ENCODE measurements at regions not wholly inside any gene's neighbourhood (a gene's known extent, or its start where the extent isn't known, plus 50 kb on each side); places are given as distances from the start of the nearest gene placed in this dataset.
"Not testable (repeated sequence)": the region's sequence is repeated elsewhere in the genome, so short reads cannot be mapped to it uniquely, and the experiment has no call there.

DNA sequence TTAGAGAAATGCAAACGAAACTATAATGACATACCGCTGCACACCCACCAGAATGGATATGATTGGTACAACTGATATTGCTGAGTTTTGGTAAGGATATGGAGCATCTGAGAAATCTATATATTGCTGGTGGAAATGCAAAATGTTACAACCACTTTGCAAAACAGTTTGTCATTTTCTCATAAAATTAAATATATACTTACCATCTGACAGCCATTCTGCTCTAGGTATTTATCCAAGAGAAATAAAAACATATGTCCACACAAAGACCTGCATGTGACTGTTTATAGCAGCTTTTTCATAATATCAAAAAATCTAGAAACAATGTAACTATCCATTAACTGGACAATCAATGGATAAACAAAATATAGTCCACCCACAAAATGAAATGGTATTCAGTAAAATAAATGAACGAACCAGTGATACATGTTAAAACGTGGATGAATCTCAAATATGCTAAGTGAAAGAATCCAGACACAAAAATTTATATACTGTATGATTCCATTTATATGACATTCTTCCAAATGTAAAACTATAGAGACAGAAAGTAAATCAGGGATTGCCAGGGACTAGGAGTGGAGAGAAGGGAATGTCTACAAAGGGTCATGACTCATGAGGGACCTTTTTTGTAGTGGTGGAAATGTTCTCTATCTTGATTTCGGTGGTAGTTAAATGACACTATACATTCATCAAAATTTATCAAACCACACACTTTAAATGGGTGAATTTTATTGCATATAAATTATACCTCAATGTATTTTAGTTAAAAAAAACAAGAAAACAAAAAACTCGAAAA lies 312.0 kb upstream of the GLI3 start:
- H3K27ac Mint-ChIP-seq (ENCODE audit: low read depth) = no peak overlapping the region
- DNase-seq (ENCODE audit: low spot score in 2 of 2) (no peak), ATAC-seq (replicated peaks; ENCODE audit: extremely low read depth, poor library complexity, severe bottlenecking) (no peak)
- no peak overlapping the region for H3K4me3 Mint-ChIP-seq
- H3K4me1 Mint-ChIP-seq = no peaks in the 10 kb centered on the region
- H3K36me3 Mint-ChIP-seq (ENCODE audit: insufficient read depth) = no peaks in the 10 kb centered on the region
- no peaks in the 10 kb centered on the region for H3K27me3 Mint-ChIP-seq
- peaks cover 16% of the 10 kb centered on the region for H3K9me3 Mint-ChIP-seq

DNA sequence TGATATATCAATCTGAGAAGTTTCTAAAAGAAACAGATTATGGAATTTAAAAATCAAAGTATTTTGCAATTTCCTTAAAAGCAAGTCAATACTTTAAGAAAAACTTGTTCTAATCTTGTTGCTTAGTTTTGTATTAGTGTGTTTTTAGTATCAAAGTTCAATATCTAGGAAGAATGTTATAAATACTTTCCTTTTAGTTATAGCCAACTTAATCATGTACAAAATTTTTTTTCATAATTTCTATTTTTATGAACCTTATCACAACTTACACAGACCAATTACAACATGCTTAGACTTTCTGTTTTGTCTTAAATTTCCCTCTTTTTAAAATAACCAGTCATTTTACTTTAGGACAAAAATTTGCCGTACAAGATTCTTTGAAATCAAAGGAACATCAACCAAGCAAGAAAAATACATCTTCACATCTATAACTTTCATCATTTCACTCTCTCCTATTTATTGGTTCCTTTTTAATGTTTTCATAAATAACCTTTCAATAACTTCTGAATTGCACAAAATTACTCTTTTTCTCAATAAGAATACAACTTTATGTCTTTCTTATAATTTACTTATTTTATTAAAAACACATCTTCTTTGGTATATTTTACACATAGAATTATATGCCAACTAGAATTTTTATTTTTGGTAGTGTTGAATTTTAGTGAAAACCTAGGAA lies 308.2 kb upstream of the GLI3 start:
- Mint-ChIP-seq H3K4me3 (no peak overlapping the region), H3K27ac (ENCODE audit: low read depth) (no peak overlapping the region), H3K9me3 (peaks cover 12% of the 10 kb centered on the region), H3K4me1 (no peaks in the 10 kb centered on the region), H3K27me3 (no peaks in the 10 kb centered on the region), H3K36me3 (ENCODE audit: insufficient read depth) (no peaks in the 10 kb centered on the region)
- ATAC-seq (replicated peaks; ENCODE audit: extremely low read depth, poor library complexity, severe bottlenecking) (no peak), DNase-seq (ENCODE audit: low spot score in 2 of 2) (no peak)

DNA sequence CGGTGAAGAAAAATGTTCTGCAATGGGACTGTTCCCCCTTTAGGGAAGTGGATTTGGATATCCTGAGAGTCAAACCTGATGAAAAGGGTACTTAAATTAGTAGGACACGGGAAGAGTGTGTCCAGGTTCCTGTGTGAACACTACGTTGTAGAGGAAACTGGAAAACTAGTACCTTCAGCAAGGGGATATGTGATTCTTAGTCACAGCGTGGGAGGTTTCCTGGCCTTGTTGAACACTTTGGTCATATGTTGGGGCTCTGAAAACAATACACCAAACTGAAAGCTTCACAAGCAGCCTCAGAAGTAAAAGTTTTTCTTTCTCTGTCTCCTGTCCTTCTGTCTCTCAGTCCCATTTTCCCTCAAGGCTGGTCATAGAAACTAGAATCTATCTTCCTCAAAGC lies 306.9 kb upstream of the GLI3 start:
- Mint-ChIP-seq H3K4me1 (no peaks in the 10 kb centered on the region), H3K27me3 (no peaks in the 10 kb centered on the region), H3K9me3 (peaks cover 12% of the 10 kb centered on the region), H3K4me3 (no peak overlapping the region), H3K27ac (ENCODE audit: low read depth) (no peak overlapping the region), H3K36me3 (ENCODE audit: insufficient read depth) (no peaks in the 10 kb centered on the region)
- ATAC-seq (replicated peaks; ENCODE audit: extremely low read depth, poor library complexity, severe bottlenecking) = no peak
- DNase-seq (ENCODE audit: low spot score in 2 of 2) = no peak

DNA sequence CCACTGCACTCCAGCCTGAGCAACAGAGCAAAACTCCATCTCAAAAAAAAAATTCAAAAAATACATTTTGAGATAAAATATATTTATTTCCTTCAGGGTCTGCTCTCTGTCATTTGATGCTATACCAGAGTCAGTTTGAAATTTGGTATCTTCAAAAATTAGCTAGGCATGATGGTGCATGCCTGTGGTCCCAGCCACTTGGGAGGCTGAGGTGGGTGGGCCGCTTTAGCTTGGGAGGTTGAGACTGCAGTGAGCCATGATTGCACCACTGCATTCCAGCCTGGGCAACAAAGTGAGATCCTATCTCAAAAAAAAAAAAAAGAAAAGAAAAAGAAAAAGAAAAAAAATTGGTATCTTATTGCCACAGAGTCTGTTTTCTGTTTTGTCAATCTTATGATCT lies 305.4 kb upstream of the GLI3 start:
- not testable (repeated sequence) for H3K4me3 Mint-ChIP-seq; H3K36me3 Mint-ChIP-seq (ENCODE audit: insufficient read depth); DNase-seq (ENCODE audit: low spot score in 2 of 2); H3K27me3 Mint-ChIP-seq; H3K27ac Mint-ChIP-seq (ENCODE audit: low read depth); ATAC-seq (replicated peaks; ENCODE audit: extremely low read depth, poor library complexity, severe bottlenecking); H3K4me1 Mint-ChIP-seq
- peaks cover 14% of the 10 kb centered on the region for H3K9me3 Mint-ChIP-seq

DNA sequence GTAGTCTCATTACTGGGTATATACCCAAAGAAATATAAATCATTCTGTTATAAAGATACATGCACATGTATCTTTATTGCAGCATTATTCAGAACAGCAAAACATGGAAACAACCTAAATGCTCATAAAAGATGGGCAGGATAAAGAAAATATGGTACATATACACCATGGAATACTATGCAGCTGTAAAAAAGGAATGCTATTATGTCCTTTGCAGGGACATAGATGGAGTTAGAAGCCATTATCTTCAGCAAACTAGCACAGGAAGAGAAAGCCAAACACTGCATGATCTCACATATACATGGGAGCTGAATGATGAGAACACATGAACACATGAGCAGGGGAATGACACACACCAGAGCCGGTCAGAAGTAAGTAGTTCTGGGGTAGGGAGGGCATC lies 297.4 kb upstream of the GLI3 start:
- no peak overlapping the region for H3K27ac Mint-ChIP-seq (ENCODE audit: low read depth)
- H3K4me1 Mint-ChIP-seq = no peaks in the 10 kb centered on the region
- no peaks in the 10 kb centered on the region for H3K27me3 Mint-ChIP-seq
- H3K36me3 Mint-ChIP-seq (ENCODE audit: insufficient read depth) = no peaks in the 10 kb centered on the region
- no peak overlapping the region for H3K4me3 Mint-ChIP-seq
- peaks cover 20% of the 10 kb centered on the region for H3K9me3 Mint-ChIP-seq
- ATAC-seq (replicated peaks; ENCODE audit: extremely low read depth, poor library complexity, severe bottlenecking) (no peak), DNase-seq (ENCODE audit: low spot score in 2 of 2) (no peak)

DNA sequence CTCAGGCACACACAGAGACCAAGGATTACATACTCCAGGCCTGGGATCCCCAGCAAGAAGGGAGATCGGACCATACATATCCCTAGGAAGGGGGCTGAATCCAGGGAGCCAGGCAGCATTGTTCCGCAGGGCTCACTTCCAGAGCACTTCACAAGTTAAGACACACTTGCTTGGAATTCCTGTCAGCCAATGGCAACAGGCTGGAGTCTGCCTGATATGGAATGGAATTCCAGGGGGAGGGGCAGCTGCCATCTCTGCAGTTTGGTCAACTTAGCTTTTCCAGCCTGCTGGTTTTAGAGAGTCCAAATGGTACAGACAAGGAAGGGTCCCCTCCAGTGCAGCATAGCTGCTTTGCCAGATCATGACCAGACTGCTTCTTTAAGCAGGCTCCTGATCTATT lies 290.0 kb upstream of the GLI3 start:
- DNase-seq (ENCODE audit: low spot score in 2 of 2) (no peak), ATAC-seq (replicated peaks; ENCODE audit: extremely low read depth, poor library complexity, severe bottlenecking) (no peak)
- no peak overlapping the region for H3K27ac Mint-ChIP-seq (ENCODE audit: low read depth)
- no peak overlapping the region for H3K4me3 Mint-ChIP-seq
- no peaks in the 10 kb centered on the region for H3K27me3 Mint-ChIP-seq
- H3K9me3 Mint-ChIP-seq = peaks cover 17% of the 10 kb centered on the region
- H3K36me3 Mint-ChIP-seq (ENCODE audit: insufficient read depth) = no peaks in the 10 kb centered on the region
- no peaks in the 10 kb centered on the region for H3K4me1 Mint-ChIP-seq

DNA sequence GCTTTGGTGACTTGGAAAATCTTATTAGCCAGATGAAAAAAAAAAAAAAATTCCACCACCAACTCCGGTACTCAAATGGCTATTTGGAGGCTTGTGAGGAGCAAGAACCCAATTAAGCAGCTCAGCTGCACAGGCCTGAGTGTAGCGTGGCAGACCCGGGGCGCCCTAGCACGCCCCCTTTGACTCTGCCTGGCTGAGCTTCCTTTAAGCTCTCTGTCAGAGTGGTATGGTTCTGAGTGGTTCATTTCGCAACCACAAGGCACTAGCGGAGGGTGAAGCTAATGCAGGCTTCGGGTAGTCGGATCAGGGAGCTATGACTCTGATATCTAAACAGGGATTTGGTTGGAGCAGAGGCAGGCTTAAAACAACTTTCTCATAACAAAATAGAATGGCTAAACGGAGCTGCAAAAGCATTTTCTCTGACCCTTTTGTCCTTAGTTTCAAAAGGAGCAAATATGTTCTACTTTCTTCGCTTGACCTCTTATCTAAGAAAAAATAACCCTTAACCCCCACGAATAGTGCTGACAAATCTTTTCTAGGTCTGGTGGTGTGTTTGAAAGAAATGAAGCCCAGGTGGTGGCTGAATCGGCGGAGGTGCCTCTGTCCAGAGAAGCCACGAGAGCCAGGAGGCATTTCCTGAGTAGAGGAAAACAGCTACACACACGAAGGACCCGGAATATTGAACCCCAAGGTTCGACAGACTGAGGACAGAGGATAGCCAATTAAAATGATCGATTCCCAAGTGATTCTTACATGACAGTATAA lies 285.4 kb upstream of the GLI3 start:
- no peaks in the 10 kb centered on the region for H3K36me3 Mint-ChIP-seq (ENCODE audit: insufficient read depth)
- H3K27ac Mint-ChIP-seq (ENCODE audit: low read depth) = no peak overlapping the region
- H3K4me3 Mint-ChIP-seq = no peak overlapping the region
- H3K4me1 Mint-ChIP-seq = no peaks in the 10 kb centered on the region
- no peak for ATAC-seq (replicated peaks; ENCODE audit: extremely low read depth, poor library complexity, severe bottlenecking)
- DNase-seq (ENCODE audit: low spot score in 2 of 2) = no peak
- peaks cover 4% of the 10 kb centered on the region for H3K9me3 Mint-ChIP-seq
- H3K27me3 Mint-ChIP-seq = no peaks in the 10 kb centered on the region

DNA sequence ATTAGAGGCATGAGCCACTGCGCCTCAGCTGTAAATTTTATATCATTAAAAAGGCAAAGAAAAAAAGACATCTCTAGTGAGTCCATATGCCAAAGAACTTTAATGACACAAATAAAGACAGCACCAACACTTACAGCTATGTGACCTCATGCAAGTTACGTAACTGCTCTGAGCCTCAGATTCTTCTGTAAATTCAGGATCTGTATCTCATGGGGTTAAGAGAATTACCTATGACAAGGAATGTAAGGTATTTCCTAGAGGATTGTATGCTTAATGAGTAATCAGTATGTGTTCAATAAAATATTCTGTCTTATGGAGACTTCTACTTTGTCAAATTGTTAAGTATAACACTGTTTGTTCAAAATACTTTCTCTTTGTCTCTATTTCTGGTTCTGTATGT lies 274.0 kb upstream of the GLI3 start:
- Mint-ChIP-seq H3K9me3 (peaks cover 6% of the 10 kb centered on the region), H3K36me3 (ENCODE audit: insufficient read depth) (no peaks in the 10 kb centered on the region), H3K4me3 (no peak overlapping the region), H3K27me3 (no peaks in the 10 kb centered on the region), H3K27ac (ENCODE audit: low read depth) (no peak overlapping the region), H3K4me1 (no peaks in the 10 kb centered on the region)
- ATAC-seq (replicated peaks; ENCODE audit: extremely low read depth, poor library complexity, severe bottlenecking) (no peak), DNase-seq (ENCODE audit: low spot score in 2 of 2) (no peak)

DNA sequence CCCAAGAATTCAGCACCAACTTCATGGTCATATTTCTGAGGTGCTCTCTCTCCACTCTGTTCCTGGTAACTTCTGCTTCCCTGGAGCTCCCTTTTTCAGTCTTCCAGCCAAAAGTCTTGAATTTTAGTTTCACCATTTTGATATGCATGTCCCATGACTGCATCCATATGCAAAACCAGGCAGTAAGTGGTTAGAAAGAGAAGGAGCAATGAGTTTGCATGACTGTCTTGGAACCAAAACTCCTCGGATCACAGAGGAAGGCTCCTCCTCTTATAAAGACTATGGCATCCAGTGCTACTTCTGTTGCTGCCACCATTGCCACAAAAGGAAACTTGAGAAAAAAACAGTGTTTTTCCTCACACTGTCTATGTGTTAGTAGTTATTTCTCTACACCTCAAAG lies 269.1 kb upstream of the GLI3 start:
- H3K36me3 Mint-ChIP-seq (ENCODE audit: insufficient read depth) = no peaks in the 10 kb centered on the region
- no peaks in the 10 kb centered on the region for H3K4me1 Mint-ChIP-seq
- H3K27me3 Mint-ChIP-seq = no peaks in the 10 kb centered on the region
- ATAC-seq (replicated peaks; ENCODE audit: extremely low read depth, poor library complexity, severe bottlenecking) (no peak), DNase-seq (ENCODE audit: low spot score in 2 of 2) (no peak)
- no peak overlapping the region for H3K27ac Mint-ChIP-seq (ENCODE audit: low read depth)
- H3K4me3 Mint-ChIP-seq = no peak overlapping the region
- H3K9me3 Mint-ChIP-seq = peaks cover 6% of the 10 kb centered on the region

DNA sequence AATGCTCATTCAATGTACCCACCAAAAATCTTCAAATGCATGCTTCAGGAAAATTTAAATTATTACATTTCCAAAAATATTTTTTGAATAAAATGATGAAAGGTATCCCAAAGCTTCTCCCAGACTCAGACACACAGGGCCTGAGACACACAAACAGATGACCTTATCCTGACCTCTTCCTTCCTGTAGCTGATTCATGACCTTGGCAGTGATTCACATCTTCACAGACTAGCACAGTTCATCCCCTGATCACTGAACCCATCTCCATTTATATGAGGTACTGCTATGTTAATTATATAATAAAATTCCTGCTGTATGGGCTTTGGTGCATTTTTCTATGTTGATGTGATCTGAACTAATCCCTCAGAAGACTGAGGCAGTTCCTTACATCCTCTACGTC lies 265.0 kb upstream of the GLI3 start:
- no peaks in the 10 kb centered on the region for H3K4me1 Mint-ChIP-seq
- no peaks in the 10 kb centered on the region for H3K27me3 Mint-ChIP-seq
- no peaks in the 10 kb centered on the region for H3K36me3 Mint-ChIP-seq (ENCODE audit: insufficient read depth)
- DNase-seq (ENCODE audit: low spot score in 2 of 2) (no peak), ATAC-seq (replicated peaks; ENCODE audit: extremely low read depth, poor library complexity, severe bottlenecking) (no peak)
- H3K4me3 Mint-ChIP-seq = no peak overlapping the region
- H3K27ac Mint-ChIP-seq (ENCODE audit: low read depth) = no peak overlapping the region
- H3K9me3 Mint-ChIP-seq = no peaks in the 10 kb centered on the region

DNA sequence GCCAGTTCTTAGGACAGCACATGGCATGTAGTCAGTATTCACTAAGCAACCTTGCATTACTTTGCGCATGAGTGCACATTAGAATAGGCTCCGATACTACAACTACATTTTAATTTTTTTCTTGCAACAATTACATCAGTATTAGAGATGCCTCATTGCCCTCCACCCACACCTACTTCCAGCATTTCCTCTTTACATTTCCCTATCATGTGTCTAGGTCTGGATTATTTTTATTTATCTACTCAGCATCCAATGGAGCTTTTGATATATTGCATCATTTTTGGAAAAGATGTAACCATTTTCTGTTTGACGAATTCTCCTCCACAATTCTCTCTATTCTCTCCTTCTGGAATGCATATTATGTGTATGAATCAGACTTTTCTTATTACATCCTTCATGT lies 258.2 kb upstream of the GLI3 start:
- Mint-ChIP-seq H3K27me3 (no peaks in the 10 kb centered on the region), H3K4me3 (no peak overlapping the region), H3K4me1 (no peaks in the 10 kb centered on the region), H3K36me3 (ENCODE audit: insufficient read depth) (no peaks in the 10 kb centered on the region), H3K27ac (ENCODE audit: low read depth) (no peak overlapping the region), H3K9me3 (no peaks in the 10 kb centered on the region)
- DNase-seq (ENCODE audit: low spot score in 2 of 2) = no peak
- no peak for ATAC-seq (replicated peaks; ENCODE audit: extremely low read depth, poor library complexity, severe bottlenecking)

DNA sequence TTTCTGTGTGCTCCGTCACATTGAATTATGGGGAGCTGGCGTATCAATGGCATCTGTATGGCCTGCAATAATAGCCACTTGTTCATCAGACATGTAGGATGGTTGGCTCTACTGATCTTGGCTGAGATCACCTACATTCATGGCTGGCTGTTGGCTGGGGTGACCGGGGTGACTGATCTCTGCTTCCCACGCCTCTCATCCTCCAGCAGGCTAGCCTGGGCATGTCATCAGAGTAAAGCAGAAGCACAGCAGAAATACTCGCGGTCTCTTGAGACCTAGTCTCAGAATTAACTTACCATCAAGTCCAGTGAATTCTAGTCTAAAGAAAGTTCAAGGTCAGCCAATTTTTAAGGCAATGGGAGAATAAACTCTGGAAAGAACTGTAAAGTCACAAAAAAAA lies 257.7 kb upstream of the GLI3 start:
- Mint-ChIP-seq H3K36me3 (ENCODE audit: insufficient read depth) (no peaks in the 10 kb centered on the region), H3K9me3 (no peaks in the 10 kb centered on the region), H3K27me3 (no peaks in the 10 kb centered on the region), H3K4me3 (no peak overlapping the region), H3K4me1 (no peaks in the 10 kb centered on the region), H3K27ac (ENCODE audit: low read depth) (no peak overlapping the region)
- DNase-seq (ENCODE audit: low spot score in 2 of 2) (no peak), ATAC-seq (replicated peaks; ENCODE audit: extremely low read depth, poor library complexity, severe bottlenecking) (no peak)

DNA sequence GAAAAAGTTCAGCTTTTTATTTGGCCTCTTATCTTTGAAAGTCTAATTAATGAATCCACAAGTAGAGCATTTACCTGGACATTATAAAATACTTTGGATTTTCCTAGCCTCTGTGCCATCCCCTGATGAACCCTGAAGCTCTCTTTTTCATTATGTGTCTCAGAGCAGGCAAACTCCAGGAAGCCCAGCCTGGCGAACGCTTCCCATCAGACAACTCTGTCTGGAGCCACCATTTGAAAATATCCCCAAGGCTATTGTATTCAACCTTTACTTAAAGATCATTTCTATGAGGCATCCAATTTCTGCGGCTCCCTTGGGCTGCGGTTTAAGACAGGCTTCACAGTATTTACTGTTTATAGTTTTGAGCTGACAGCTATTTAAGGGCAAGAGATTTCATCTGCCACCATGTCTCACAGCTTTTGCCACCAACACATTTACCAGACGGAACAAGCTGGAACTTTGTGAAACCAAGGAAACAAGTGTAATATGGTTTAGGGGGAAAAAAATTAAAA lies 257.2 kb upstream of the GLI3 start:
- ATAC-seq (replicated peaks; ENCODE audit: extremely low read depth, poor library complexity, severe bottlenecking) (no peak), DNase-seq (ENCODE audit: low spot score in 2 of 2) (no peak)
- no peaks in the 10 kb centered on the region for H3K27me3 Mint-ChIP-seq
- H3K4me1 Mint-ChIP-seq = no peaks in the 10 kb centered on the region
- H3K27ac Mint-ChIP-seq (ENCODE audit: low read depth) = no peak overlapping the region
- no peaks in the 10 kb centered on the region for H3K36me3 Mint-ChIP-seq (ENCODE audit: insufficient read depth)
- peaks cover 3% of the 10 kb centered on the region for H3K9me3 Mint-ChIP-seq
- H3K4me3 Mint-ChIP-seq = no peak overlapping the region
